ENCODE measurements at regions not wholly inside any gene's neighbourhood (a gene's known extent, or its start where the extent isn't known, plus 50 kb on each side); places are given as distances from the start of the nearest gene placed in this dataset.

GRCh38 chr2:180728928-180729559, 251.4 kb upstream of the UBE2E3 start:
- WGBS (ENCODE audit: extremely low coverage, insufficient coverage, low lambda C conversion rate) = no CpG with 5 or more reads among the region's 2 CpGs
- no peak overlapping the region for H3K23ac ChIP-seq (ENCODE audit: low read length)

GRCh38 chr2:180723712-180724111, 256.7 kb upstream of the UBE2E3 start:
- Histone ChIP-seq H3K4me2 (ENCODE audit: low read length) (no peak overlapping the region), H3K79me2 (ENCODE audit: control insufficient read depth, insufficient read depth, low read length) (no peaks in the 10 kb centered on the region), H3K18ac (ENCODE audit: low read length) (no peak overlapping the region), H3K27me3 (ENCODE audit: insufficient read depth, low read length, poor library complexity) (no peaks in the 10 kb centered on the region), H3K23ac (ENCODE audit: low read length) (no peak overlapping the region), H2BK120ac (ENCODE audit: low read depth, low read length) (no peak overlapping the region), H3K9ac (ENCODE audit: low read length) (no peak overlapping the region), H3K27ac (ENCODE audit: low read depth, low read length) (no peak overlapping the region), H2BK5ac (ENCODE audit: low read length) (no peak overlapping the region), H2AK5ac (ENCODE audit: low read length) (no peak overlapping the region), H3K4me1 (ENCODE audit: control insufficient read depth, low read depth, low read length) (no peaks in the 10 kb centered on the region), H4K8ac (ENCODE audit: low read depth, low read length) (no peak overlapping the region), H3K36me3 (ENCODE audit: control insufficient read depth, insufficient read depth, low read length) (no peaks in the 10 kb centered on the region), H4K5ac (ENCODE audit: low read length) (no peak overlapping the region), H2BK15ac (replicated peaks; ENCODE audit: low read depth) (no peak overlapping the region), H3K4ac (ENCODE audit: low read depth, low read length) (no peak overlapping the region), H3K4me3 (ENCODE audit: low read length) (no peak overlapping the region), H3K79me1 (ENCODE audit: low read length) (no peaks in the 10 kb centered on the region), H3K56ac (ENCODE audit: low read length) (no peak overlapping the region)
- DNase-seq = no peak
- no CpG with 5 or more reads among the region's 3 CpGs for WGBS (ENCODE audit: extremely low coverage, insufficient coverage, low lambda C conversion rate)

More at GRCh38 chr2:180728928-180729559, 251.4 kb upstream of the UBE2E3 start:
- H3K27me3 ChIP-seq (ENCODE audit: insufficient read depth, low read length, poor library complexity) = no peaks in the 10 kb centered on the region
- no peak overlapping the region for H3K4me2 ChIP-seq (ENCODE audit: low read length)
- H3K79me2 ChIP-seq (ENCODE audit: control insufficient read depth, insufficient read depth, low read length) = no peaks in the 10 kb centered on the region
- H3K79me1 ChIP-seq (ENCODE audit: low read length) = no peaks in the 10 kb centered on the region
- no peak for DNase-seq
- no peak overlapping the region for H4K5ac ChIP-seq (ENCODE audit: low read length)
- H3K4me3 ChIP-seq (ENCODE audit: low read length) = no peak overlapping the region
- H2BK5ac ChIP-seq (ENCODE audit: low read length) = no peak overlapping the region
- no peak overlapping the region for H3K56ac ChIP-seq (ENCODE audit: low read length)
- no peak overlapping the region for H2BK120ac ChIP-seq (ENCODE audit: low read depth, low read length)
- H2AK5ac ChIP-seq (ENCODE audit: low read length) = no peak overlapping the region
- H3K4me1 ChIP-seq (ENCODE audit: control insufficient read depth, low read depth, low read length) = no peaks in the 10 kb centered on the region
- no peak overlapping the region for H4K8ac ChIP-seq (ENCODE audit: low read depth, low read length)
- no peak overlapping the region for H2BK15ac ChIP-seq (replicated peaks; ENCODE audit: low read depth)
- H3K27ac ChIP-seq (ENCODE audit: low read depth, low read length) = no peak overlapping the region
- no peaks in the 10 kb centered on the region for H3K36me3 ChIP-seq (ENCODE audit: control insufficient read depth, insufficient read depth, low read length)
- no peak overlapping the region for H3K18ac ChIP-seq (ENCODE audit: low read length)
- no peak overlapping the region for H3K9ac ChIP-seq (ENCODE audit: low read length)
- no peak overlapping the region for H3K4ac ChIP-seq (ENCODE audit: low read depth, low read length)

- no peak overlapping the region for H2BK15ac ChIP-seq (replicated peaks; ENCODE audit: low read depth)
- no CpG with 5 or more reads among the region's 2 CpGs for WGBS (ENCODE audit: extremely low coverage, insufficient coverage, low lambda C conversion rate)
- H4K5ac ChIP-seq (ENCODE audit: low read length) = no peak overlapping the region
- H3K56ac ChIP-seq (ENCODE audit: low read length) = no peak overlapping the region
- H3K36me3 ChIP-seq (ENCODE audit: control insufficient read depth, insufficient read depth, low read length) = no peaks in the 10 kb centered on the region
- no peaks in the 10 kb centered on the region for H3K27me3 ChIP-seq (ENCODE audit: insufficient read depth, low read length, poor library complexity)
- no peaks in the 10 kb centered on the region for H3K79me1 ChIP-seq (ENCODE audit: low read length)
- DNase-seq = no peak
- H2BK120ac ChIP-seq (ENCODE audit: low read depth, low read length) = no peak overlapping the region
- H3K79me2 ChIP-seq (ENCODE audit: control insufficient read depth, insufficient read depth, low read length) = no peaks in the 10 kb centered on the region
- H3K23ac ChIP-seq (ENCODE audit: low read length) = no peak overlapping the region
- H3K18ac ChIP-seq (ENCODE audit: low read length) = no peak overlapping the region
- H4K8ac ChIP-seq (ENCODE audit: low read depth, low read length) = no peak overlapping the region
- H2BK5ac ChIP-seq (ENCODE audit: low read length) = no peak overlapping the region
- no peak overlapping the region for H3K4me3 ChIP-seq (ENCODE audit: low read length)
- no peak overlapping the region for H3K9ac ChIP-seq (ENCODE audit: low read length)
- H3K4me2 ChIP-seq (ENCODE audit: low read length) = no peak overlapping the region
- no peaks in the 10 kb centered on the region for H3K4me1 ChIP-seq (ENCODE audit: control insufficient read depth, low read depth, low read length)
- no peak overlapping the region for H3K27ac ChIP-seq (ENCODE audit: low read depth, low read length)
- no peak overlapping the region for H2AK5ac ChIP-seq (ENCODE audit: low read length)
- no peak overlapping the region for H3K4ac ChIP-seq (ENCODE audit: low read depth, low read length)
These were observed 257.7 kb upstream of the UBE2E3 start for GRCh38 chr2:180722551-180723239.

- Histone ChIP-seq H3K27ac (ENCODE audit: low read depth, low read length) (no peak overlapping the region), H3K79me2 (ENCODE audit: control insufficient read depth, insufficient read depth, low read length) (no peaks in the 10 kb centered on the region), H3K4ac (ENCODE audit: low read depth, low read length) (no peak overlapping the region), H2BK120ac (ENCODE audit: low read depth, low read length) (no peak overlapping the region), H4K5ac (ENCODE audit: low read length) (no peak overlapping the region), H3K56ac (ENCODE audit: low read length) (no peak overlapping the region), H3K9ac (ENCODE audit: low read length) (no peak overlapping the region), H3K18ac (ENCODE audit: low read length) (no peak overlapping the region), H3K4me1 (ENCODE audit: control insufficient read depth, low read depth, low read length) (no peaks in the 10 kb centered on the region), H2BK5ac (ENCODE audit: low read length) (no peak overlapping the region), H3K27me3 (ENCODE audit: insufficient read depth, low read length, poor library complexity) (no peaks in the 10 kb centered on the region), H3K36me3 (ENCODE audit: control insufficient read depth, insufficient read depth, low read length) (no peaks in the 10 kb centered on the region), H3K4me3 (ENCODE audit: low read length) (no peak overlapping the region), H3K79me1 (ENCODE audit: low read length) (no peaks in the 10 kb centered on the region), H3K23ac (ENCODE audit: low read length) (no peak overlapping the region), H4K8ac (ENCODE audit: low read depth, low read length) (no peak overlapping the region), H2AK5ac (ENCODE audit: low read length) (no peak overlapping the region), H3K4me2 (ENCODE audit: low read length) (no peak overlapping the region), H2BK15ac (replicated peaks; ENCODE audit: low read depth) (no peak overlapping the region)
- no CpG with 5 or more reads among the region's 1 CpG for WGBS (ENCODE audit: extremely low coverage, insufficient coverage, low lambda C conversion rate)
- DNase-seq = no peak
These were observed 259.6 kb upstream of the UBE2E3 start for GRCh38 chr2:180720829-180721228.

GRCh38 chr2:180717588-180717987, 262.8 kb upstream of the UBE2E3 start:
- no peaks in the 10 kb centered on the region for H3K36me3 ChIP-seq (ENCODE audit: control insufficient read depth, insufficient read depth, low read length)
- no peaks in the 10 kb centered on the region for H3K4me1 ChIP-seq (ENCODE audit: control insufficient read depth, low read depth, low read length)
- H3K23ac ChIP-seq (ENCODE audit: low read length) = no peak overlapping the region
- no peak overlapping the region for H4K5ac ChIP-seq (ENCODE audit: low read length)
- H3K79me1 ChIP-seq (ENCODE audit: low read length) = no peaks in the 10 kb centered on the region
- no peak overlapping the region for H3K4ac ChIP-seq (ENCODE audit: low read depth, low read length)
- H3K4me3 ChIP-seq (ENCODE audit: low read length) = no peak overlapping the region
- no peak overlapping the region for H2BK120ac ChIP-seq (ENCODE audit: low read depth, low read length)
- H3K27ac ChIP-seq (ENCODE audit: low read depth, low read length) = no peak overlapping the region
- no peak overlapping the region for H3K9ac ChIP-seq (ENCODE audit: low read length)
- whole genome bisulfite sequencing (ENCODE audit: extremely low coverage, insufficient coverage, low lambda C conversion rate) = no CpG with 5 or more reads among the region's 3 CpGs
- H3K27me3 ChIP-seq (ENCODE audit: insufficient read depth, low read length, poor library complexity) = no peaks in the 10 kb centered on the region
- no peaks in the 10 kb centered on the region for H3K79me2 ChIP-seq (ENCODE audit: control insufficient read depth, insufficient read depth, low read length)
- H4K8ac ChIP-seq (ENCODE audit: low read depth, low read length) = no peak overlapping the region
- no peak overlapping the region for H3K18ac ChIP-seq (ENCODE audit: low read length)
- H3K56ac ChIP-seq (ENCODE audit: low read length) = no peak overlapping the region
- H2AK5ac ChIP-seq (ENCODE audit: low read length) = no peak overlapping the region
- no peak overlapping the region for H3K4me2 ChIP-seq (ENCODE audit: low read length)
- H2BK5ac ChIP-seq (ENCODE audit: low read length) = no peak overlapping the region
- no peak overlapping the region for H2BK15ac ChIP-seq (replicated peaks; ENCODE audit: low read depth)
- peak; percentile 18 for DNase-seq

All from mesendoderm (in vitro differentiated cells).